OCI-LY7 (cell line): ENCODE measurements at regions not wholly inside any gene's neighbourhood (a gene's known extent, or its start where the extent isn't known, plus 50 kb on each side); places are given as distances from the start of the nearest gene placed in this dataset.

ENCODE experiments used
- EZH2phosphoT487 ChIP-seq: fragments of 200-600 bp; sonication (generic); IDR thresholded peaks from 2 replicates; pipeline ENCODE4 v1.6.1; 2018; ENCODE audit warnings: low read depth, borderline replicate concordance, mild to moderate bottlenecking, mixed run types, antibody characterized with exemption, low read length, moderate library complexity, mixed read lengths
- TF ChIP-seq, protein P1 (sequence below): fragments of 200-600 bp; sonication (generic); conservative IDR thresholded peaks from 2 replicates; pipeline ENCODE4 v1.5.1; 2014; ENCODE audit warnings: mild to moderate bottlenecking, antibody characterized with exemption, low read length, moderate library complexity, mixed read lengths

DNA sequence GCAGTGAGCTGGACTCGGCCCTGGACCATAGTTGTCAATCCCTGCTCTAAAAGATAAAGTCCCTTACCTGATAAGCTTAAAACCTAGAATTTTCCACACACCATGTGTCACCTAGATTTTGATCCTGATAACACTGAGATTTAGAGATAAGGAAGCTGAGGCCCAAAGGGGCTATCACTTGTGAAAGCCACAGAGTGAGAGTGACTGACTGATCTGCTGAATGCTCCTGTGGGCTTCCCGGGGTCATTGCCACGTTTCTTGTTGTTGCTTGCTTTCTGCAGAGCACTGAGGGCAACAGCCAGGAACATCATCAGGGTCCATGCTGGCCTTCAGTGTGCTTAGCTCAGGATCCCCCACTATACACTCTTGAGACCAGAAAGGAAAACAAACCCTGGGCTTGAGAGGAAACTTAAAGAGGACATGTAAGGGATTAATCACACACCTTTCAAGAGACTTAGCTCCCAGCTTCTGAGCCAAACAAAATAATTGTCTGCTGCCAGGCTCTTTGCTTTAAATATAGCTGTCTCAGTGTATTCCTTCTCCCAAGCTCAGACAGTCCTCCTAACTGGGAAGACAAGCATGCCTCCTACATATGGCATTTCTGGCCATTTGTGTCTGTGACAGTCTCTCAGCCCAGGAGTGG lies 82.6 kb upstream of the ARHGAP5 start:
- TF ChIP-seq, protein P1, sequence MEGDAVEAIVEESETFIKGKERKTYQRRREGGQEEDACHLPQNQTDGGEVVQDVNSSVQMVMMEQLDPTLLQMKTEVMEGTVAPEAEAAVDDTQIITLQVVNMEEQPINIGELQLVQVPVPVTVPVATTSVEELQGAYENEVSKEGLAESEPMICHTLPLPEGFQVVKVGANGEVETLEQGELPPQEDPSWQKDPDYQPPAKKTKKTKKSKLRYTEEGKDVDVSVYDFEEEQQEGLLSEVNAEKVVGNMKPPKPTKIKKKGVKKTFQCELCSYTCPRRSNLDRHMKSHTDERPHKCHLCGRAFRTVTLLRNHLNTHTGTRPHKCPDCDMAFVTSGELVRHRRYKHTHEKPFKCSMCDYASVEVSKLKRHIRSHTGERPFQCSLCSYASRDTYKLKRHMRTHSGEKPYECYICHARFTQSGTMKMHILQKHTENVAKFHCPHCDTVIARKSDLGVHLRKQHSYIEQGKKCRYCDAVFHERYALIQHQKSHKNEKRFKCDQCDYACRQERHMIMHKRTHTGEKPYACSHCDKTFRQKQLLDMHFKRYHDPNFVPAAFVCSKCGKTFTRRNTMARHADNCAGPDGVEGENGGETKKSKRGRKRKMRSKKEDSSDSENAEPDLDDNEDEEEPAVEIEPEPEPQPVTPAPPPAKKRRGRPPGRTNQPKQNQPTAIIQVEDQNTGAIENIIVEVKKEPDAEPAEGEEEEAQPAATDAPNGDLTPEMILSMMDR = no peak
- no peak for TF ChIP-seq EZH2phosphoT487
